A673 (cell line): ENCODE measurements at regions not wholly inside any gene's neighbourhood (a gene's known extent, or its start where the extent isn't known, plus 50 kb on each side); places are given as distances from the start of the nearest gene placed in this dataset.
A peak's percentile ranks its signal among the peaks of the same experiment; 100 is the strongest.

ENCODE experiments used
- BruUV-seq: library from RNA; stranded (reverse); fragments of 400-500 nt; replicated peaks from 2 replicates; lab custom pipeline; 2021; lab: Mats Ljungman, UMichigan
- CTCF ChIA-PET: fragments of 300-600 bp; sonication (Branson Sonifier 250); formaldehyde crosslinking; loops from one replicate; lab custom pipeline; 2022; ENCODE audit warnings: antibody characterized with exemption; lab: Charles Lee
- POLR2A ChIA-PET: fragments of 300-600 bp; sonication (Branson Sonifier 250); formaldehyde crosslinking; loops from one replicate; lab custom pipeline; 2022; ENCODE audit warnings: antibody characterized with exemption; ENCODE audit not compliant: low non-redundant PET; lab: Charles Lee
- DNase-seq: peaks from one replicate; pipeline ENCODE4 v3.0.0-alpha.2; 2015; ENCODE audit warnings: low spot score
- H3K27ac ChIP-seq: fragments of 200-600 bp; sonication (generic); 2 replicates; pipeline ENCODE4 v1.5.1; 2016; ENCODE audit warnings: mixed run types, low read depth, mild to moderate bottlenecking, mixed read lengths, antibody characterized with exemption, low read length; ENCODE audit not compliant: poor library complexity, severe bottlenecking
- H3K27me3 ChIP-seq: fragments of 200-600 bp; sonication (generic); replicated peaks from 2 replicates; pipeline ENCODE4 v1.6.1; 2017; ENCODE audit warnings: mixed run types, low read depth, mild to moderate bottlenecking, mixed read lengths, antibody characterized with exemption, low read length; ENCODE audit not compliant: insufficient read depth, poor library complexity
- H3K36me3 ChIP-seq: fragments of 200-600 bp; sonication (generic); 2 replicates; pipeline ENCODE4 v1.6.1; 2016; ENCODE audit warnings: mixed run types, mild to moderate bottlenecking, mixed read lengths, antibody characterized with exemption, low read length; ENCODE audit not compliant: insufficient read depth, poor library complexity, severe bottlenecking
- H3K4me1 ChIP-seq: fragments of 200-600 bp; sonication (generic); 2 replicates; pipeline ENCODE4 v1.6.1; 2017; ENCODE audit warnings: mixed run types, mild to moderate bottlenecking, mixed read lengths, antibody characterized with exemption, low read length; ENCODE audit not compliant: insufficient read depth, poor library complexity, severe bottlenecking
- H3K4me3 ChIP-seq: fragments of 200-600 bp; sonication (generic); 2 replicates; pipeline ENCODE4 v1.5.1; 2016; ENCODE audit warnings: low read depth, mixed run types, mild to moderate bottlenecking, mixed read lengths, low read length; ENCODE audit not compliant: poor library complexity, severe bottlenecking
- H3K9me3 ChIP-seq: fragments of 200-600 bp; sonication (generic); 2 replicates; pipeline ENCODE4 v1.6.1; 2016; ENCODE audit warnings: mixed run types, low read depth, mild to moderate bottlenecking, mixed read lengths, antibody characterized with exemption, low read length; ENCODE audit not compliant: poor library complexity, severe bottlenecking
- CTCF ChIP-seq: fragments of 300-800, 200-600 bp; sonication (generic); conservative IDR thresholded peaks from 2 replicates; pipeline ENCODE4 v1.5.1; 2017; ENCODE audit warnings: low read depth, mild to moderate bottlenecking, antibody characterized with exemption, low read length, moderate library complexity, mixed read lengths
- EZH2 ChIP-seq: fragments of 200-600 bp; sonication (generic); IDR thresholded peaks from 2 replicates; pipeline ENCODE4 v1.6.1; 2017; ENCODE audit warnings: borderline replicate concordance, low read depth, mild to moderate bottlenecking, mixed read lengths, antibody characterized with exemption, low read length; ENCODE audit not compliant: poor library complexity, severe bottlenecking
- intact Hi-C: fragments of 100-400 bp; cut with micrococcal nuclease; formaldehyde crosslinking; loops from one replicate; pipeline ENCODE4 v1.10.0; 2022; ENCODE audit not compliant: unreplicated experiment

GRCh38 chr3:152671446-152672319, 163.2 kb upstream of the P2RY1 start:
- intact Hi-C loops = no loop called here
- POLR2A ChIA-PET = no interaction called here

GRCh38 chr3:152672320-152672649, 162.6 kb upstream of the P2RY1 start:
- no peak for TF ChIP-seq EZH2
- no TSS peak for BruUV-seq
- POLR2A ChIA-PET = no interaction called here

More at GRCh38 chr3:152671446-152672319, 163.2 kb upstream of the P2RY1 start:
- Histone ChIP-seq H3K27me3 (no peaks in the 10 kb centered on the region), H3K36me3 (no peaks in the 10 kb centered on the region), H3K27ac (peak overlapping the region; percentile 21), H3K4me3 (peak overlapping the region; percentile 11), H3K9me3 (no peaks in the 10 kb centered on the region), H3K4me1 (peaks cover 23% of the 10 kb centered on the region)
- DNase-seq = peak; percentile 82
- TF ChIP-seq CTCF = no peak
- no peak for TF ChIP-seq EZH2
- BruUV-seq = no TSS peak
- CTCF ChIA-PET = no interaction called here

GRCh38 chr3:152676810-152677379, 158.0 kb upstream of the P2RY1 start:
- ChIA-PET CTCF (no interaction called here), POLR2A (no interaction called here)
- intact Hi-C loops = no loop called here
- no peak for DNase-seq
- Histone ChIP-seq H3K4me3 (no peak overlapping the region), H3K36me3 (no peaks in the 10 kb centered on the region), H3K27me3 (no peaks in the 10 kb centered on the region), H3K4me1 (peaks cover 10% of the 10 kb centered on the region), H3K9me3 (no peaks in the 10 kb centered on the region), H3K27ac (no peak overlapping the region)
- TF ChIP-seq EZH2 (no peak), CTCF (no peak)
- no TSS peak for BruUV-seq

More at GRCh38 chr3:152672320-152672649, 162.6 kb upstream of the P2RY1 start:
- H3K9me3 ChIP-seq = no peaks in the 10 kb centered on the region
- intact Hi-C loops = no loop called here
- peak overlapping the region; percentile 11 for H3K4me3 ChIP-seq
- peaks cover 23% of the 10 kb centered on the region for H3K4me1 ChIP-seq
- CTCF ChIA-PET = no interaction called here
- no peaks in the 10 kb centered on the region for H3K36me3 ChIP-seq
- H3K27me3 ChIP-seq = no peaks in the 10 kb centered on the region
- H3K27ac ChIP-seq = peak overlapping the region; percentile 21
- no peak for DNase-seq
